ENCODE measurements at regions not wholly inside any gene's neighbourhood (a gene's known extent, or its start where the extent isn't known, plus 50 kb on each side); places are given as distances from the start of the nearest gene placed in this dataset.
A peak's percentile ranks its signal among the peaks of the same experiment; 100 is the strongest.
"Not testable (repeated sequence)": the region's sequence is repeated elsewhere in the genome, so short reads cannot be mapped to it uniquely, and the experiment has no call there.

- no peak for DNase-seq (ENCODE audit: low spot score)
Observed at GRCh38 chr17:37859451-37859850, 64.8 kb upstream of the TBC1D3K start.

- DNase-seq (ENCODE audit: low spot score), result not testable (repeated sequence)
Observed at GRCh38 chr17:37858391-37858790, 65.8 kb upstream of the TBC1D3K start.

GRCh38 chr17:37856245-37856644 lies 68.0 kb upstream of the TBC1D3K start:
- no peak for DNase-seq (ENCODE audit: low spot score)

- DNase-seq (ENCODE audit: low spot score), result no peak
Observed at GRCh38 chr17:37849617-37849972, 74.6 kb upstream of the TBC1D3K start.

GRCh38 chr17:37848690-37849616 lies 75.3 kb upstream of the TBC1D3K start:
- DNase-seq (ENCODE audit: low spot score), result peak; percentile 87

- DNase-seq (ENCODE audit: low spot score), result no peak
Observed at GRCh38 chr17:37847811-37848331, 76.3 kb upstream of the TBC1D3K start.

GRCh38 chr17:37847102-37847501 lies 77.1 kb upstream of the TBC1D3K start:
- no peak for DNase-seq (ENCODE audit: low spot score)

- DNase-seq (ENCODE audit: low spot score), result no peak
Observed at GRCh38 chr17:37844977-37845293, 79.3 kb upstream of the TBC1D3K start.

- no peak for DNase-seq (ENCODE audit: low spot score)
Observed at GRCh38 chr17:37844158-37844976, 79.8 kb upstream of the TBC1D3K start.

GRCh38 chr17:37842401-37842800 lies 81.8 kb upstream of the TBC1D3K start:
- DNase-seq (ENCODE audit: low spot score), result no peak

GRCh38 chr17:37841232-37841631 lies 83.0 kb upstream of the TBC1D3K start:
- no peak for DNase-seq (ENCODE audit: low spot score)

GRCh38 chr17:37840576-37840975 lies 83.6 kb upstream of the TBC1D3K start:
- DNase-seq (ENCODE audit: low spot score), result no peak

- DNase-seq (ENCODE audit: low spot score), result no peak
Observed at GRCh38 chr17:37839196-37839978, 84.8 kb upstream of the TBC1D3K start.

- no peak for DNase-seq (ENCODE audit: low spot score)
Observed at GRCh38 chr17:37838276-37838675, 85.9 kb upstream of the TBC1D3K start.

- no peak for DNase-seq (ENCODE audit: low spot score)
Observed at GRCh38 chr17:37836593-37836992, 87.6 kb upstream of the TBC1D3K start.

GRCh38 chr17:37834168-37834567 lies 89.3 kb upstream of the HNF1B start:
- DNase-seq (ENCODE audit: low spot score), result no peak

GRCh38 chr17:37833237-37833859 lies 88.5 kb upstream of the HNF1B start:
- DNase-seq (ENCODE audit: low spot score), result no peak

- no peak for DNase-seq (ENCODE audit: low spot score)
Observed at GRCh38 chr17:37831986-37832385, 87.1 kb upstream of the HNF1B start.

GRCh38 chr17:37831492-37831891 lies 86.6 kb upstream of the HNF1B start:
- DNase-seq (ENCODE audit: low spot score), result no peak

- DNase-seq (ENCODE audit: low spot score), result no peak
Observed at GRCh38 chr17:37830151-37830993, 85.5 kb upstream of the HNF1B start.

- no peak for DNase-seq (ENCODE audit: low spot score)
Observed at GRCh38 chr17:37829592-37830123, 84.8 kb upstream of the HNF1B start.
